ENCODE measurements at regions not wholly inside any gene's neighbourhood (a gene's known extent, or its start where the extent isn't known, plus 50 kb on each side); places are given as distances from the start of the nearest gene placed in this dataset.

DNA sequence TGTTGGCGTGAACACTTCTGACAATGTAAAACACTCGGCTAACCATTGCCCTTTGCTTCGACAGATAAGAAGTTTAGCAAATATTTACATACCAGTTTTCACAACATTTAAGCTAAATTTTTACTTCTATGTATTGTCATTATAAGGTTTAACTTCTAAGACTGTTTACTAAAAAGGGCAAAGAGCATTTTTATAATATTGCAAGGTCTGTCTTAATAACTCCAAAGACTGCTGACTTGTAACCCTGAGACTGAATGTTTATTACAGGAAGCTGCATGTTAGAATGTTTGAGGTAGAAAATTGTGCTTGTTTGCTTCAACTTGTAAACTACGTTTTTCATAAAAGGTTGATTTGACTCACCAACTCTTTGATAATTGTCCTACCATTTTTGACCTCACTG, 213.2 kb upstream of the RPS6KA3 start:
- TF ChIP-seq TAF1 (IDR thresholded peaks at IDR 0.05; ENCODE audit: control insufficient read depth, extremely low read depth, insufficient read depth, low read length, severe bottlenecking) = no peak
- TF ChIP-seq, protein P1, sequence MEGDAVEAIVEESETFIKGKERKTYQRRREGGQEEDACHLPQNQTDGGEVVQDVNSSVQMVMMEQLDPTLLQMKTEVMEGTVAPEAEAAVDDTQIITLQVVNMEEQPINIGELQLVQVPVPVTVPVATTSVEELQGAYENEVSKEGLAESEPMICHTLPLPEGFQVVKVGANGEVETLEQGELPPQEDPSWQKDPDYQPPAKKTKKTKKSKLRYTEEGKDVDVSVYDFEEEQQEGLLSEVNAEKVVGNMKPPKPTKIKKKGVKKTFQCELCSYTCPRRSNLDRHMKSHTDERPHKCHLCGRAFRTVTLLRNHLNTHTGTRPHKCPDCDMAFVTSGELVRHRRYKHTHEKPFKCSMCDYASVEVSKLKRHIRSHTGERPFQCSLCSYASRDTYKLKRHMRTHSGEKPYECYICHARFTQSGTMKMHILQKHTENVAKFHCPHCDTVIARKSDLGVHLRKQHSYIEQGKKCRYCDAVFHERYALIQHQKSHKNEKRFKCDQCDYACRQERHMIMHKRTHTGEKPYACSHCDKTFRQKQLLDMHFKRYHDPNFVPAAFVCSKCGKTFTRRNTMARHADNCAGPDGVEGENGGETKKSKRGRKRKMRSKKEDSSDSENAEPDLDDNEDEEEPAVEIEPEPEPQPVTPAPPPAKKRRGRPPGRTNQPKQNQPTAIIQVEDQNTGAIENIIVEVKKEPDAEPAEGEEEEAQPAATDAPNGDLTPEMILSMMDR (IDR thresholded peaks at IDR 0.05 in 2 of 3, conservative IDR thresholded peaks at IDR 0.05 in 1 of 3; ENCODE audit: insufficient read depth in 2 of 3, low read depth in 1 of 3, low read length in 3 of 3) = no peak

All from K562 (cell line).